Fibroblast of mammary gland (primary cell): ENCODE measurements at regions not wholly inside any gene's neighbourhood (a gene's known extent, or its start where the extent isn't known, plus 50 kb on each side); places are given as distances from the start of the nearest gene placed in this dataset.

Experiments used
- DNase-seq: peaks from one replicate; pipeline ENCODE4 v3.0.0-alpha.2; 2010; ENCODE audit warnings: low read depth
- H3K4me3 ChIP-seq: 2 replicates; pipeline ENCODE4 v1.5.1; 2011; ENCODE audit warnings: low read depth, mild to moderate bottlenecking, low read length, moderate library complexity; ENCODE audit not compliant: control insufficient read depth
- TF ChIP-seq, protein P1 (sequence below): conservative IDR thresholded peaks from 2 replicates; pipeline ENCODE4 v1.5.1; 2011; ENCODE audit warnings: low read depth, low read length, inconsistent platforms; ENCODE audit not compliant: control insufficient read depth, insufficient read depth

DNA sequence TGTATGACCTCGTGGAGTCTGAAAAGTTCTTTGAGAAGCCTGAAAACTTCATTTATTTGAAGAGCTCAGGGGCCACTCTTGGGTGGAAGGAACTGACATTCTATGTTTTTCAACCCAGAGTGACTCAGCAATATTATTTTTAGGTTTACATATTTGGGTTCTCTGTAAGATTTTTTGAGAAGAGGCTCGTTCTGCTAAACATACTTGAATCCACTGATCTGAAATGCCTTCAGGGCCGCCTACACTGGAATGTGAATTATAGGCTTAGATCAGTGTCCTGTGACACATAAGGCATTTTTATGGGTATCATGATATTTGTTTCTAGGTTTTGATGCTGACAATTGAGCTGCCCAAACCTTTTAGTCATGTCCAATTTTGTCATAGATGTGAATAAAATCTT is 86.2 kb downstream of the PSAT1 start:
- TF ChIP-seq, protein P1, sequence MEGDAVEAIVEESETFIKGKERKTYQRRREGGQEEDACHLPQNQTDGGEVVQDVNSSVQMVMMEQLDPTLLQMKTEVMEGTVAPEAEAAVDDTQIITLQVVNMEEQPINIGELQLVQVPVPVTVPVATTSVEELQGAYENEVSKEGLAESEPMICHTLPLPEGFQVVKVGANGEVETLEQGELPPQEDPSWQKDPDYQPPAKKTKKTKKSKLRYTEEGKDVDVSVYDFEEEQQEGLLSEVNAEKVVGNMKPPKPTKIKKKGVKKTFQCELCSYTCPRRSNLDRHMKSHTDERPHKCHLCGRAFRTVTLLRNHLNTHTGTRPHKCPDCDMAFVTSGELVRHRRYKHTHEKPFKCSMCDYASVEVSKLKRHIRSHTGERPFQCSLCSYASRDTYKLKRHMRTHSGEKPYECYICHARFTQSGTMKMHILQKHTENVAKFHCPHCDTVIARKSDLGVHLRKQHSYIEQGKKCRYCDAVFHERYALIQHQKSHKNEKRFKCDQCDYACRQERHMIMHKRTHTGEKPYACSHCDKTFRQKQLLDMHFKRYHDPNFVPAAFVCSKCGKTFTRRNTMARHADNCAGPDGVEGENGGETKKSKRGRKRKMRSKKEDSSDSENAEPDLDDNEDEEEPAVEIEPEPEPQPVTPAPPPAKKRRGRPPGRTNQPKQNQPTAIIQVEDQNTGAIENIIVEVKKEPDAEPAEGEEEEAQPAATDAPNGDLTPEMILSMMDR, result no peak
- DNase-seq, result no peak
- H3K4me3 ChIP-seq, result no peak overlapping the region

DNA sequence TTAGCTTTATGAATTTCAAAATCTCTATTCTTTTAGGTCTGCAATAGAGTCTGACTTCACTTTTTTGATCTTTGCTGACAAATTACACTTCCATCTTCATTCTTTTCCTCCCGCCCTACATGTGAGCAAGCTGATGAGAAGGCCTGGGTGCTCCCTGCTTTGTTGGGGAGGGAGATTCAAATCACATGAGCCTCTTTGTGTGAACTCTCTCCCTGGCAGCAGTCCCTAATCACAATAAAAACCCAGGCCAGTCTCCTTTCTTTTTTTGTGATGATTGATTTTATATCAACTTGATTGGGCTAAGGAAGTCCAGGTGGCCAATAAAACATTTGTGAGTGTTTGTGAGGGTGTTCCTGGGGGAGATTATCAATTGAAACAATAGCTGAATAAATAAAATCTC is 89.4 kb downstream of the PSAT1 start:
- TF ChIP-seq, protein P1, result no peak
- no peak overlapping the region for H3K4me3 ChIP-seq
- DNase-seq, result no peak

DNA sequence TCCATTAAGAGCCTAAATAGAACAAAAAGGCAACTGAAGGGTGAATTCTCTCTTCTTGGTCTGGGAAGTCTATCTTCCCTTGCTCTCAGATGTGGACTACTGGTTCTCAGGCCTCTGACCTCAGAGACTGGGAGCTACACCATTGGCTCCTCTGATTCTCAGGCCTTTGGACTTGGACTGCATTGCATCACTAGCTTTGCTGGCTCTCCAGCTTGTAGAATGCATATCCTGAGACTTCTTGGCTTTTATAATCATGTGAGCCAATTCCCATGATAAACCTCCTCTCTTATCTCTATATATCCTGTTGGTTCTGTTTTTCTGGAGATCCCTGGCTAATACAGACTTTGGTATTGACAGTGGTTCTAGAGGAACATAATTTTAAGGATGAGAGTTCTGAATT is 89.8 kb downstream of the PSAT1 start:
- TF ChIP-seq, protein P1, result no peak
- H3K4me3 ChIP-seq, result no peak overlapping the region
- no peak for DNase-seq

DNA sequence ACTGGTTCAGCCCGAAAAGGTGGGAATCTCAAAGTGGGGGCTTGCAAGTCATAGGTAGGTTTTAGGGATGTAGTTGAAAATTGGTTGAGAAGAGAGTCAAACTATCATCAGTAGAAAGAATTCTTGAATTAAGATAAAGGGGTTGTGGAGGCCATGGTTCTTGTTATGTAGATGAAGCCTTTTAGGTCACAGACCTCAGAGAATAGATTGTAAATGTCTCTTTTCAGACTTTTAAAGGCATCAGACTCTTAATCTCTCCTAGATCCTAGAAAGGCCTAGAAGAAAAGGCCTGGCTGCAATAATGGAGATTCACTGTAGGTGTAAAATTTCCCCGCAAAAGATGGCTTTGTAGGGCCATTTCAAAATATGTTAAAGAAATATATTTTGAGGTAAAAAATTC is 96.4 kb downstream of the PSAT1 start:
- H3K4me3 ChIP-seq, result no peak overlapping the region
- TF ChIP-seq, protein P1, result no peak
- no peak for DNase-seq

DNA sequence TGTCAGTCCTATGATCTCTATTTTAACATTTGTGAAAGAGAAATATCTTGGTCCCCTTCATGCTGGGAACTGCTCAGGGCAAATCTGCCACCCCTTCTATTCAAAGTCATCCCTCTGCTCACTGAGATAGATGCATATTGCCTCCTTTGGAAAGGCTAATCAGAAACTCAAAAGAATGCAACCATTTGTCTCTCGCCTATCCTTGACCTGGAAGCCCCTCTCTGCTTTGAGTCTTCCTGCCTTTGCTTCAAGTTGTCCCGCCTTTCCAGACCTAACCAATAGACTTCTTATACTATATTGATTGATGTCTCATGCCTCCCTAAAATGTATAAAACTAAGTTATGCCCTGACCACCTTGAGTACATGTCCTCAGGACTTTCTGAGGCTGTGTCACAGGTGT is 97.0 kb downstream of the PSAT1 start:
- no peak overlapping the region for H3K4me3 ChIP-seq
- TF ChIP-seq, protein P1, result no peak
- no peak for DNase-seq

DNA sequence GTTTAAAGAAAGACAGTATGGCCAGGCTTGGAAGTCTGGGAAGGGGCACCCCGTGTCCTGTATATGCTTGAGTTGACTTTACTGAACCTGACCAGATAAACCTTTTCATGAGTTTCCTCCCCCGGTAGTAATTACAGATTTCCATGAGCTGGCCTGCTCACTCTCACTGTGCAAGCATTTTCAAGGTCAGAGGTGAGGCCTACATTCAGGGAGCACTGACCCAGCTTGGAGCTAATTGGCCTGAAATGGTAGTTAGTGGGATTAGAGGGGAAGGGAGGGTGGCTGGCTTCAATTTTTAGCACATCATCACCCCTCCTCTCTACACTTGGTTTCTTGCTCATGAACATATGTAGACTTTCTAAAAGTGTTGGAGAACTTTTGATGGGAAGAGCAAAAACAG is 99.2 kb downstream of the PSAT1 start:
- TF ChIP-seq, protein P1, result no peak
- no peak for DNase-seq

DNA sequence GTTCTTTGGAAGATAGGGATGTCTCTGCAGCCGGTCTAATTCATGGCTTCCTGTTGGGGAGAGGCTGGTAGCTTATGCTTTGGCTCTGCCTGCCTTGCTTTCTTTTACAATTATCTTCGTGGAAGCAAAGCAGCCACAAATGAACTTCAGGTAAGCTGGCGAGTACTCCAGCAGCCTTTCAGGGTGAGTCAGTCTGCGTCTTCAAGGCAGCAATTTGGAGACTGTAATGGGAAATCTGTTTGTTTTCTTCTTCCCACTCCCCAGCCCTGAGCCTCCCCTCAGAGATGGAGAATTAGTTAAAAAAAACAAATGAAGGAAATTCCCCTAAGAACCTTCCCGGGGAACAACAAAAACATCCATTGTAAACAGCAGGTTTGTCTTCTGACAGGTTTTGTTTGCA is 100.1 kb downstream of the PSAT1 start:
- no peak for DNase-seq
- TF ChIP-seq, protein P1, result no peak
- no peak overlapping the region for H3K4me3 ChIP-seq

More for the DNA sequence above, 99.2 kb downstream of the PSAT1 start:
- H3K4me3 ChIP-seq, result no peak overlapping the region
